PFSK-1 (cell line): ENCODE measurements at regions not wholly inside any gene's neighbourhood (a gene's known extent, or its start where the extent isn't known, plus 50 kb on each side); places are given as distances from the start of the nearest gene placed in this dataset.

Experiments
- FOXP2 ChIP-seq: optimal IDR thresholded peaks from 2 replicates; pipeline ENCODE3; 2011; ENCODE audit warnings: borderline replicate concordance, control low read depth, inconsistent platforms; ENCODE audit not compliant: insufficient read depth; ENCODE audit errors: extremely low read length, extremely low read depth
- POLR2AphosphoS5 ChIP-seq: IDR thresholded peaks from 2 replicates; pipeline ENCODE4 v1.6.1; 2012; ENCODE audit warnings: low read depth, mild to moderate bottlenecking, control low read depth, low read length, moderate library complexity
- REST ChIP-seq, 2 experiments: IDR thresholded peaks; 2 replicates each; pipeline versions ENCODE4 v1.6.1 to v1.8.0; 2011 to 2012; ENCODE audit warnings: low read depth in 2 of 2, low read length in 2 of 2, control low read depth in 1 of 2, inconsistent platforms in 1 of 2, mild to moderate bottlenecking in 1 of 2, moderate library complexity in 1 of 2; ENCODE audit not compliant: insufficient read depth in 1 of 2
- SIN3A ChIP-seq: IDR thresholded peaks from 2 replicates; pipeline ENCODE4 v1.6.1; 2012; ENCODE audit warnings: mild to moderate bottlenecking, low read length, moderate library complexity, borderline replicate concordance; ENCODE audit not compliant: insufficient read depth
- TAF1 ChIP-seq: IDR thresholded peaks from 2 replicates; pipeline ENCODE4 v1.6.1; 2012; ENCODE audit warnings: low read length, control low read depth, borderline replicate concordance; ENCODE audit not compliant: insufficient read depth

- TF ChIP-seq SIN3A (no peak), POLR2AphosphoS5 (no peak), TAF1 (no peak), FOXP2 (no peak), REST (IDR thresholded peaks at IDR 0.05; ENCODE audit: insufficient read depth in 1 of 2, low read depth in 2 of 2, low read length in 2 of 2) (no peak)
Measured at GRCh38 chr14:97916669-97917568, 1119.7 kb downstream of the VRK1 start.
